Esophagus muscularis mucosa (tissue), 3 donors: ENCODE measurements at regions not wholly inside any gene's neighbourhood (a gene's known extent, or its start where the extent isn't known, plus 50 kb on each side); places are given as distances from the start of the nearest gene placed in this dataset.

Source experiments
- CTCF ChIP-seq, 3 experiments: fragments of 200-600 bp in 2 of 3; fragments of 450-650 bp in 1 of 3; sonication (generic) in 2 of 3; IDR thresholded peaks; one replicate each; pipeline ENCODE4 v1.5.1; 2017 to 2019; ENCODE audit warnings: antibody characterized with exemption in 3 of 3, mild to moderate bottlenecking in 2 of 3, moderate library complexity in 1 of 3
- POLR2A ChIP-seq: fragments of 450-650 bp; IDR thresholded peaks from one replicate; pipeline ENCODE4 v1.6.1; 2017; ENCODE audit warnings: antibody characterized with exemption, moderate library complexity, mild to moderate bottlenecking, low read depth

- TF ChIP-seq POLR2A (no peak), CTCF (IDR thresholded peaks at IDR 0.05) (no peak)
These were observed 1548.1 kb upstream of the ZEB2 start for GRCh38 chr2:146068051-146068450.
